GM10248 (cell line): ENCODE measurements at regions not wholly inside any gene's neighbourhood (a gene's known extent, or its start where the extent isn't known, plus 50 kb on each side); places are given as distances from the start of the nearest gene placed in this dataset.

Source experiments
- CTCF ChIA-PET: fragments of 300-600 bp; sonication (Branson Sonifier 250); formaldehyde crosslinking; extraction: SDS; loops from one replicate; lab custom pipeline; 2021; ENCODE audit warnings: antibody characterized with exemption; lab: Yijun Ruan, JAX
- POLR2A ChIA-PET: fragments of 350-650 bp; sonication (Branson Sonifier 250); formaldehyde crosslinking; extraction: SDS; loops from one replicate; lab custom pipeline; 2020; ENCODE audit warnings: antibody characterized with exemption; lab: Yijun Ruan, JAX
- DNase-seq: peaks from one replicate; pipeline ENCODE4 v3.0.0; 2012; ENCODE audit errors: extremely low spot score
- TF ChIP-seq, protein P1 (sequence below): IDR thresholded peaks from 2 replicates; pipeline ENCODE4 v1.5.1; 2012; ENCODE audit warnings: mild to moderate bottlenecking, low read depth; ENCODE audit errors: extremely low read depth, missing control alignments, control extremely low read depth

- ChIA-PET CTCF (interaction anchor here (0.6 to 1.4 kb wide), 2 partner anchors 36 to 214 kb away, joined by 3 read pairs; no protein-coding TSS in a partner anchor), POLR2A (no interaction called here)
- TF ChIP-seq, protein P1, sequence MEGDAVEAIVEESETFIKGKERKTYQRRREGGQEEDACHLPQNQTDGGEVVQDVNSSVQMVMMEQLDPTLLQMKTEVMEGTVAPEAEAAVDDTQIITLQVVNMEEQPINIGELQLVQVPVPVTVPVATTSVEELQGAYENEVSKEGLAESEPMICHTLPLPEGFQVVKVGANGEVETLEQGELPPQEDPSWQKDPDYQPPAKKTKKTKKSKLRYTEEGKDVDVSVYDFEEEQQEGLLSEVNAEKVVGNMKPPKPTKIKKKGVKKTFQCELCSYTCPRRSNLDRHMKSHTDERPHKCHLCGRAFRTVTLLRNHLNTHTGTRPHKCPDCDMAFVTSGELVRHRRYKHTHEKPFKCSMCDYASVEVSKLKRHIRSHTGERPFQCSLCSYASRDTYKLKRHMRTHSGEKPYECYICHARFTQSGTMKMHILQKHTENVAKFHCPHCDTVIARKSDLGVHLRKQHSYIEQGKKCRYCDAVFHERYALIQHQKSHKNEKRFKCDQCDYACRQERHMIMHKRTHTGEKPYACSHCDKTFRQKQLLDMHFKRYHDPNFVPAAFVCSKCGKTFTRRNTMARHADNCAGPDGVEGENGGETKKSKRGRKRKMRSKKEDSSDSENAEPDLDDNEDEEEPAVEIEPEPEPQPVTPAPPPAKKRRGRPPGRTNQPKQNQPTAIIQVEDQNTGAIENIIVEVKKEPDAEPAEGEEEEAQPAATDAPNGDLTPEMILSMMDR, result no peak
- no peak for DNase-seq
Measured at GRCh38 chr3:82940124-82940523, 1178.7 kb upstream of the GBE1 start.

- TF ChIP-seq, protein P1, result no peak
- ChIA-PET POLR2A (no interaction called here), CTCF (interaction anchor here (0.6 to 1.4 kb wide), 2 partner anchors 37 to 214 kb away, joined by 3 read pairs; no protein-coding TSS in a partner anchor)
- DNase-seq, result no peak
Measured at GRCh38 chr3:82939491-82940097, 1178.1 kb upstream of the GBE1 start.

- TF ChIP-seq, protein P1, result no peak
- ChIA-PET POLR2A (no interaction called here), CTCF (no interaction called here)
- DNase-seq, result no peak
Measured at GRCh38 chr3:82938821-82939328, 1177.4 kb upstream of the GBE1 start.

GRCh38 chr3:82927309-82928253 lies 1166.1 kb upstream of the GBE1 start:
- ChIA-PET CTCF (interaction anchor here (1.1 kb wide), 1 partner anchor 9 kb away, joined by 3 read pairs; no protein-coding TSS in a partner anchor), POLR2A (no interaction called here)
- TF ChIP-seq, protein P1, result no peak
- DNase-seq, result no peak

DNA sequence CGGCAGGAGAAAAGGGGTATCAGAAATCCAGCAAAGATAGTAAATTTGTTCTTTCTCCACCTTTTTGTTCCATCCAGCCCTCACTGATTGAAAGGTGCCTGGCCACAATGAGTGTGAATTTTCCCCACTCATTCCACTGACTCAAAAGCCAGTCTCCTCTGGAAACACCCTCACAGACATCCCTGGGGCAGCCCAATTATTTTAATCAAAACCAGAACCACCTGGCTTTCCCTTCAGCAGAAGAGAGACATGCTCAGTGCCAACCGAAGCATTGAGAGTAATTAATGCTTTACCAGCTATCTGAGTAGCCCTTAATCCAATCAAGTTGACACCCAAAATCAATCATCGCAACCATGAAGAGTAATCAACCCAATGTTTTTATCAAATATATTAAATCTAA lies 1129.6 kb upstream of the GBE1 start:
- TF ChIP-seq, protein P1, result no peak
- CTCF ChIA-PET, result interaction anchor here (1.2 to 1.3 kb wide), 2 partner anchors 11 to 12 kb away, joined by 3 read pairs; no protein-coding TSS in a partner anchor
- POLR2A ChIA-PET, result no interaction called here
- DNase-seq, result no peak

DNA sequence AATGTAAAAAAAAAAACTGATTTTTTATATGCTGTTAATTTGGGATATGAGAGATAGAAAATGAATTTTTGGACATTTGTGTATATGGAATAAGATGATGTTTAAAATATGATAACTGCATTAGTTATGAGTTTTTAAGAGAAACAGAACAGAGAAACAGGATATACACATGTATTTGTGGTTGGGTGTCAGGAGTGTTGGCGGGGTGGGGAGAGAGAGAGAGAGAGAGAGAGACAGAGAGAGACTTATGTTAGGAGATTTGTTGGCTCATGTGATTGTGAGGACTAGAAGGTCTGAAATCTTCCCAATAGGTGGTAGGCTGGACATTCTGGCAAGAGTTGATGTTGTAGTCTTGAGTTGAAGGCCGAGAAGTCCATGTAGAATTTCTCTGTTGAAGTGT lies 1121.6 kb upstream of the GBE1 start:
- POLR2A ChIA-PET, result no interaction called here
- TF ChIP-seq, protein P1, result no peak
- no peak for DNase-seq
- CTCF ChIA-PET, result no interaction called here
